Suppressor macrophage (primary cell): ENCODE measurements at regions not wholly inside any gene's neighbourhood (a gene's known extent, or its start where the extent isn't known, plus 50 kb on each side); places are given as distances from the start of the nearest gene placed in this dataset.
A peak's percentile ranks its signal among the peaks of the same experiment; 100 is the strongest.
"Not testable (repeated sequence)": the region's sequence is repeated elsewhere in the genome, so short reads cannot be mapped to it uniquely, and the experiment has no call there.

Experiments used
- DNase-seq, 4 experiments: peaks; one replicate each; pipeline ENCODE4 v3.0.0-alpha.2; 2020 to 2022

- DNase-seq = peak; percentile 6 to 84 (median 50)
Measured at GRCh38 chr14:106741086-106741827, 1214.9 kb downstream of the TMEM121 start.

GRCh38 chr14:106745016-106745767, 1218.8 kb downstream of the TMEM121 start:
- DNase-seq = peak; percentile 13 to 53 (median 34)

- DNase-seq = not testable (repeated sequence)
Measured at GRCh38 chr14:106750089-106750488, 1223.7 kb downstream of the TMEM121 start.

- not testable (repeated sequence) for DNase-seq
Measured at GRCh38 chr14:106753751-106754150, 1227.4 kb downstream of the TMEM121 start.

GRCh38 chr14:106757444-106757843, 1231.1 kb downstream of the TMEM121 start:
- DNase-seq = not testable (repeated sequence)

- DNase-seq = not testable (repeated sequence)
Measured at GRCh38 chr14:106761886-106762816, 1235.8 kb downstream of the TMEM121 start.

GRCh38 chr14:106764968-106765369, 1238.6 kb downstream of the TMEM121 start:
- DNase-seq = peak in 1 of 4 experiments; percentile 8

GRCh38 chr14:106766145-106766544, 1239.8 kb downstream of the TMEM121 start:
- DNase-seq = no peak

- DNase-seq = not testable (repeated sequence)
Measured at GRCh38 chr14:106766551-106767277, 1240.3 kb downstream of the TMEM121 start.

GRCh38 chr14:106768230-106768629, 1241.8 kb downstream of the TMEM121 start:
- not testable (repeated sequence) for DNase-seq

- DNase-seq = not testable (repeated sequence)
Measured at GRCh38 chr14:106768972-106769700, 1242.8 kb downstream of the TMEM121 start.

- DNase-seq = peak in 1 of 4 experiments; percentile 38
Measured at GRCh38 chr14:106770158-106770672, 1243.8 kb downstream of the TMEM121 start.

- DNase-seq = peak; percentile 9 to 65 (median 44)
Measured at GRCh38 chr14:106774889-106775480, 1248.6 kb downstream of the TMEM121 start.

- no peak for DNase-seq
Measured at GRCh38 chr14:106776395-106776983, 1250.1 kb downstream of the TMEM121 start.

- peak; percentile 10 to 63 (median 42) for DNase-seq
Measured at GRCh38 chr14:106778986-106779385, 1252.6 kb downstream of the TMEM121 start.

GRCh38 chr14:106786697-106787096, 1260.3 kb downstream of the TMEM121 start:
- DNase-seq = no peak

GRCh38 chr14:106787626-106788025, 1261.2 kb downstream of the TMEM121 start:
- DNase-seq = peak; percentile 50 to 78 (median 67)

- peak in 2 of 4 experiments; percentile 1 to 11 for DNase-seq
Measured at GRCh38 chr14:106788534-106788933, 1262.2 kb downstream of the TMEM121 start.

- no peak for DNase-seq
Measured at GRCh38 chr14:106789318-106789717, 1262.9 kb downstream of the TMEM121 start.
